Breast epithelium (tissue), 3 donors: ENCODE measurements at regions not wholly inside any gene's neighbourhood (a gene's known extent, or its start where the extent isn't known, plus 50 kb on each side); places are given as distances from the start of the nearest gene placed in this dataset.

Experiments
- CTCF ChIP-seq, 3 donors: fragments of 450-650 bp; IDR thresholded peaks; one replicate each; pipeline ENCODE4 v1.5.1; 2016 to 2017; ENCODE audit warnings: antibody characterized with exemption in 3 of 3, mild to moderate bottlenecking in 3 of 3, moderate library complexity in 3 of 3
- POLR2A ChIP-seq: fragments of 450-650 bp; IDR thresholded peaks from one replicate; pipeline ENCODE4 v1.6.1; 2016; ENCODE audit warnings: antibody characterized with exemption, mild to moderate bottlenecking, moderate library complexity

- TF ChIP-seq CTCF (IDR thresholded peaks at IDR 0.05) (no peak), POLR2A (no peak)
Measured at GRCh38 chr10:33942508-33942907, 608.0 kb upstream of the NRP1 start.
